ENCODE measurements at regions not wholly inside any gene's neighbourhood (a gene's known extent, or its start where the extent isn't known, plus 50 kb on each side); places are given as distances from the start of the nearest gene placed in this dataset.

GRCh38 chr13:50275392-50276063 lies 260.3 kb downstream of the KCNRG start:
- WGBS (ENCODE audit: insufficient coverage, low coverage, low lambda C conversion rate, missing lambda C conversion rate), result 27% methylated on average over 1 of the region's 1 CpG
- no peak overlapping the region for H3K4me3 ChIP-seq
- peaks cover 0 to 7% (median 0%) of the 10 kb centered on the region in 4 donors for H3K4me1 ChIP-seq
- no peak for TF ChIP-seq POLR2A (IDR thresholded peaks at IDR 0.05)
- TF ChIP-seq, protein P1, sequence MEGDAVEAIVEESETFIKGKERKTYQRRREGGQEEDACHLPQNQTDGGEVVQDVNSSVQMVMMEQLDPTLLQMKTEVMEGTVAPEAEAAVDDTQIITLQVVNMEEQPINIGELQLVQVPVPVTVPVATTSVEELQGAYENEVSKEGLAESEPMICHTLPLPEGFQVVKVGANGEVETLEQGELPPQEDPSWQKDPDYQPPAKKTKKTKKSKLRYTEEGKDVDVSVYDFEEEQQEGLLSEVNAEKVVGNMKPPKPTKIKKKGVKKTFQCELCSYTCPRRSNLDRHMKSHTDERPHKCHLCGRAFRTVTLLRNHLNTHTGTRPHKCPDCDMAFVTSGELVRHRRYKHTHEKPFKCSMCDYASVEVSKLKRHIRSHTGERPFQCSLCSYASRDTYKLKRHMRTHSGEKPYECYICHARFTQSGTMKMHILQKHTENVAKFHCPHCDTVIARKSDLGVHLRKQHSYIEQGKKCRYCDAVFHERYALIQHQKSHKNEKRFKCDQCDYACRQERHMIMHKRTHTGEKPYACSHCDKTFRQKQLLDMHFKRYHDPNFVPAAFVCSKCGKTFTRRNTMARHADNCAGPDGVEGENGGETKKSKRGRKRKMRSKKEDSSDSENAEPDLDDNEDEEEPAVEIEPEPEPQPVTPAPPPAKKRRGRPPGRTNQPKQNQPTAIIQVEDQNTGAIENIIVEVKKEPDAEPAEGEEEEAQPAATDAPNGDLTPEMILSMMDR (IDR thresholded peaks at IDR 0.05), result peak; percentile 18 to 44 (median 22)
- DNase-seq (no peak), ATAC-seq (peak; percentile 82 to 98 (median 92))
- H3K36me3 ChIP-seq, result no peaks in the 10 kb centered on the region
- H3K27me3 ChIP-seq, result no peaks in the 10 kb centered on the region
- H3K27ac ChIP-seq, result peak overlapping the region in 1 of 3 donors; percentile 31
- H3K9me3 ChIP-seq, result no peaks in the 10 kb centered on the region
- intact Hi-C loops (cut with DNase I), result no loop called here

GRCh38 chr13:50276550-50276949 lies 261.3 kb downstream of the KCNRG start:
- 93% methylated on average over 2 of the region's 2 CpGs for WGBS (ENCODE audit: insufficient coverage, low coverage, low lambda C conversion rate, missing lambda C conversion rate)
- no peak overlapping the region for H3K4me3 ChIP-seq
- H3K9me3 ChIP-seq, result no peaks in the 10 kb centered on the region
- intact Hi-C loops (cut with DNase I), result no loop called here
- H3K36me3 ChIP-seq, result no peaks in the 10 kb centered on the region
- no peak for TF ChIP-seq POLR2A (IDR thresholded peaks at IDR 0.05)
- TF ChIP-seq, protein P1 (IDR thresholded peaks at IDR 0.05), result no peak
- ATAC-seq (no peak), DNase-seq (no peak)
- no peaks in the 10 kb centered on the region for H3K27me3 ChIP-seq
- peaks cover 0 to 7% (median 0%) of the 10 kb centered on the region in 4 donors for H3K4me1 ChIP-seq
- no peak overlapping the region for H3K27ac ChIP-seq

DNA sequence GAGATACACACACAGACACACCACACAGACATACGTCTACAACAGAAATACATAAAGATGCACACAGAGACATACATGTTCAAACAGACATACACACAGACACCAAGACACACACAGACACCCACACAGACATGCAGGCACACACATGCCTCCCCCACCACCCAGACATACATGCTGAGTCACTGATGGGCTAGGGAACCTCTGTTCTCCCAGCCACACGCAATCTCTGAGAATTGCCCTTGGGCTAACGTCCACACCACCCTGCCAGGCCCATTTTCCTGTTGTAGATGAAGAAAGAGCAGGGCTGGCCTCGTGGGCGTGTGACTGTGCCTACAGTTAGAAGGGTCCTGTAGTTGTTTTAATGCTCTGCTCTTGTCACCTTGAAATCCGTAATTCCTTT lies 261.9 kb downstream of the KCNRG start:
- H3K36me3 ChIP-seq, result no peaks in the 10 kb centered on the region
- H3K9me3 ChIP-seq, result no peaks in the 10 kb centered on the region
- intact Hi-C loops (cut with DNase I), result no loop called here
- H3K27me3 ChIP-seq, result no peaks in the 10 kb centered on the region
- H3K4me1 ChIP-seq, result peaks cover 0 to 7% (median 0%) of the 10 kb centered on the region in 4 donors
- no peak for ATAC-seq
- WGBS (ENCODE audit: insufficient coverage, low coverage, low lambda C conversion rate, missing lambda C conversion rate), result 93% methylated on average over 6 of the region's 6 CpGs
- no peak for DNase-seq
- no peak overlapping the region for H3K4me3 ChIP-seq
- H3K27ac ChIP-seq, result no peak overlapping the region
- TF ChIP-seq, protein P1 (IDR thresholded peaks at IDR 0.05), result no peak
- no peak for TF ChIP-seq POLR2A (IDR thresholded peaks at IDR 0.05)

- intact Hi-C loops (cut with DNase I), result no loop called here
- Histone ChIP-seq H3K27me3 (no peaks in the 10 kb centered on the region), H3K27ac (no peak overlapping the region), H3K9me3 (no peaks in the 10 kb centered on the region), H3K4me3 (no peak overlapping the region), H3K36me3 (no peaks in the 10 kb centered on the region), H3K4me1 (peaks cover 0 to 12% (median 0%) of the 10 kb centered on the region in 4 donors)
- TF ChIP-seq POLR2A (IDR thresholded peaks at IDR 0.05), result no peak
- TF ChIP-seq, protein P1 (IDR thresholded peaks at IDR 0.05), result no peak
- 85% methylated on average over 6 of the region's 7 CpGs for WGBS (ENCODE audit: insufficient coverage, low coverage, low lambda C conversion rate, missing lambda C conversion rate)
- ATAC-seq, result no peak
- no peak for DNase-seq
Measured at GRCh38 chr13:50277906-50278305, 262.7 kb downstream of the KCNRG start.
